Suppressor macrophage (primary cell): ENCODE measurements at regions not wholly inside any gene's neighbourhood (a gene's known extent, or its start where the extent isn't known, plus 50 kb on each side); places are given as distances from the start of the nearest gene placed in this dataset.
"Not testable (repeated sequence)": the region's sequence is repeated elsewhere in the genome, so short reads cannot be mapped to it uniquely, and the experiment has no call there.

Experiments used
- DNase-seq, 4 experiments: peaks; one replicate each; pipeline ENCODE4 v3.0.0-alpha.2; 2020 to 2022

DNA sequence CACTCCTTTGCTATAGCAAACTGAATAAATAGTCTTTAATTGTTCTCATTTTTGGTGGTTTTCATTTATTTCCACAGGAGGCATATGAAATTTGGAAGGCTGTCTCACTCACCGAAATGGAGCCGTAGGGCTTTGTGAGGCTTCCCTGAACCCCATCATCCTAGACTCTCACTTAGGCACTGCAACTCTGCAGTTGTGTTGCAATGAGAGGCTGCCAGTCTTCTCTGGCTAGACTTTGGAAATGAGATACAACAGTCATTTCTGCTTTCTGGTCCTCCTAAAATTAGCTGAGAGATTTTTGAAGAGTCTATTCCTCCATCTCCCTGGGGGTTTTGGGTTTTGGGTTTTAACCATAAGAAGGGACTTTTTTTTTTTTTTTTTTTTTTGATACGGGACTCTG lies 146.5 kb downstream of the SH3BGRL start:
- DNase-seq, result no peak

DNA sequence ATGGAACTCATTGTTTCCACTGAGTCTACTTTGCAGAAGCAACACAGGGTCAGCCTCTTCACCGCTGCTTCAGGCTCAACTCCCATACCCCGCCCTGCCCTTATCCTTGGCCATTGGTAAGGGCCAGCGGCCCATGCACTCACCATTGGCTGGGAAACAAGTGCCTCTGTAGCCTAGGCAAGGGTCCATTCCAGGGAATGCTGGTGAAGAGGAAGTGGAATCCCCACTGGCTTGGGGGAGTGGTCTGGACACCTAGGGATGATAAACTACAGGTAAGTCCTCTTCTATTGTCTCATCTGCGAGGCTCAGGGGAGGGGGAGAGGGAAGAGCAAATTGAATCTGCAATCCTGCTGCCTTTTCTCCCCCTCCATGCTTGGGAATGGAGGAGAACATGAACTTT lies 153.1 kb downstream of the SH3BGRL start:
- DNase-seq, result no peak

DNA sequence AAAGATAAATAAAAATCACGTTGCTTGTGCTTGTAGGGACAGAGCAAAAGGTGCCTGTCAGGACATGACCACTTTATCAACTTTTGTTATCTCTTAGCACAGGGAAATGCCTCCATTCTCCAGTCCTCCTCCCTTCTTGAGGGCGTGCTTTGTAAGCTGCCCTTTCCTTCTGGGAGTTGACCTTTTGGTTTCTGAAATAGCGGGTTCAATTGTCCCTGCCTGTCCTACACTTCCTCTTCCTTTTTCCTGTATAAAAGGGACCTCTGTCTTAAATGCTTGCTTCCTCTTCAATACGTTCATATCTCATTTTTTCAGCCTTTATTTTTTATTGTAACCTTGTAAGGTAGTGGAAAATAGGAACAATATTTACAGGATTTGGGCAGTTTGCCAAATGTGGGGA lies 153.5 kb downstream of the SH3BGRL start:
- peak in 2 of 4 experiments; percentile 32 to 38 for DNase-seq

DNA sequence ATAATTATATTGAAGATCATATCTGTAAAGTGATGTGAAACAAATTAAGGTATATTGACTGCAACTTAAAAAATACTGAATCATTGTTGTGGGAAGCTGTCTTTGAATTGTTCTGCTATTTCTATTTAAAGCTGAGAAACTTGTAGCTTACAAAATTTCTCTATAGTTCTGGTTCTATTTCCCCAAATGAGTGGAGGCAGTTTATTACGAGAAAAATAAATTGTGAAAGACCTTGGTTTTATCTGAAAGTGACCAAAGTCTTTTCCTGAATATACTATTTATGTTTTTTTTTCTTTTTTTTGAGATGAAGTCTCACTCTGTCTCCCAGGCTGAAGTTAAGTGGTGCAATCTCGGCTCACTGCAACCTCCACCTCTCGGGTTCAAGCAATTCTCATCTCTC lies 165.4 kb downstream of the SH3BGRL start:
- peak in 2 of 4 experiments; percentile 54 to 57 for DNase-seq

DNA sequence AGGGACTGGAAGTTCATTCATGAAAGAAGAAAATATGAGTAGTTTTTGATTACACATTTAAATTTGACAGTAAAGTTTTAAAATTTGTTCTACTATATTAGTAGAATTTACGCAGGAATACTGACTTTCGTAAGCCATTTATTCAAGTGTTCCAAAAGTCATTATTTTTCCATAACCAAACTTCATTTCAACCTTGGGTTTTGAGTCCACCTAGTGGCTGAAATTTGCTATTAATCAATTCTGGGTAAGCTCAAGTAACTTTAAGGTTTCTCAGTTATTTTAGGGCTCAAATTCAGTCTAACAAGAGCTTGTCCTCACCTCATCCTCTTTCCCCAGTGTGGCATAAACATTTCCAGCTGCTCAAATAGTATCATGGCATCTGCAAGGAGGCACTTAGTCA lies 175.4 kb downstream of the SH3BGRL start:
- DNase-seq, result peak in 3 of 4 experiments; percentile 20 to 52 (median 33)

DNA sequence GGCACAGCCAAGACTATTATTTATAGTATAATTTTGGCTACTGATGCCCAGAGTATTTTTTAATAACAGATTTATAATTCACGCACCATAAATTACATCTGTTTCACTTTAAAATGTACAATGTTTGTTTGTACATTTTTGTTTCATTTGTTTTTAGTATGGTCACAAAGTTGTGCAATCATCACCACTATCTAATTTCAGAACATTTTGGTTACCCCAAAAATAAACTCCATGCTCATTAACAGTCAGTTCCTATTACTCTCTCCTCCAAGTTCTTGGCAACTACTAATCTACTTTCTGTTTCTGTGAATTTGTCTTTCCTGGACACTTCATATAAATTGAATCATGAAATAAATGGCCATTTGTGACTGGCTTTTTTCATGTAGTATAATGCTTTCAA lies 176.7 kb downstream of the SH3BGRL start:
- DNase-seq, result no peak

DNA sequence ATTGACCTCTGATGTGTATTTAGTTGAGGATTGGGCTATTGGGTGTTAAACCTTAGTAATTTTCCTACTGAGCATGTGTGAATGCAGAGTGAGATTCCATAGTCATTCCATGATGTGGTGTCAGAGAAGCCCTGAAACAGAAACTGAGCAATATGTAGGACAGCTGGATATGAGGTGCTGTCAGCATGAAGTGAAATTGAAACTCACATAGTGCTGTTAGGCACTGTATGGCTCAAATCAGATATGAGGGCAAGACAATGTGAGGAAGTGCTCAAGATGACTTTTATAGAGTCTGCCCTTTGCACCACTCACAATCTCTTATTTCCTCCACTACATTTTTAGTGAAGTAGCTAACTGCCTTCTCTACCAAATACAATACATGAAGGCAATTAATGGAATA lies 188.3 kb downstream of the SH3BGRL start:
- peak in 1 of 4 experiments; percentile 9 for DNase-seq

DNA sequence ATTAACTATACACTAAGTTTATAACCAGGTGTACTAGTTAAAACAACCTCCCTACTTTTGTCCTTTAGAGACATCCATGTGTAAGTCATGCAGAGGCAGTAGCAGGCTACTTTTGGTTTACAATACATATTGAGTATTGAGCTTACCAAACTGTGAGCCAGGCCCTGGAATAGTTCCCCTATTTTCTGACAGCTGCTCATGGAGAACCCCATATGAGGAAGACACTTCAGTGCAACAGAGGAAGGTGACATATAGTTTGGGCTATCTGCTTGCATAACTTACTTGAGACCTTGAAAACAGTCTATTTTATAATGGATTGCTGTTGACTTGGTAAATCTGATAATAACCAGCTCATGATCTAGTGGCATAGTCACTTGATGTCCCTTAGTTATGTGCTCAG lies 190.5 kb downstream of the SH3BGRL start:
- peak; percentile 14 to 57 (median 44) for DNase-seq

DNA sequence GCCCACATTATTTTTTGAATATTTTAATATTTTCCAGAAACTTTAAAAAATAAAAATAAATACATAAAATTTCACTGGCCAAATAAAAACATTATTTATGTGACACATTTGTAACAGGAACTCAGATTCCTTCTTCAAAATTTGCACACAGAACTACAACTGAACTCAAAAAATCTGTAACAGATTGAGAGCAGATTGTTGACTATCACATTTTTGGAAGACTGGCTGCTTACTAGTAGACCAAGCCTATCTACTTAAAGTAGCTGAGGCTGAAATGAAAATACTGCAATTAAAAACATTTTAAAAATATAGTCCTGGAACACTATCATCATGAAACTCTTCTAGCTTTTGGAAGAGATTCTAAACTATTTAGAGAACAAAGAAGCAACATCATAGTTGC lies 203.9 kb downstream of the SH3BGRL start:
- no peak for DNase-seq

DNA sequence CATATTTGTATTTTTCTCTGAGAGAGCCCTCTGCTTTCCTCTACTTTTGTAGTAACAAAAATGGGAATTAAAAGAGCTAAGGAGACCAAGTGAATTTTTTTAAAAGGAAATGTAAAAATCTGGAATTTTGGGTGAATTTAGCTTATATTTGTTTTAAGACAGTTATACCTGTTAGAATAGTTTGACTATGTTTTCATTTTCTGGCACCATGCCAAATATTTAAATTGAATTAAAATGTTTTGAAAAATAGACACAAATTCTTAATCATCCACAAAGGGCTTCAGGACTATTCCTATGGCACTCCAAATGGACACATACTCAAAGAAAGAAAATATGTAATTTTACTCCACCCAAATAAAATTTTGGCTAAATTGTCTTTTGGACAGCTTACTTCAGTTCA lies 209.6 kb downstream of the SH3BGRL start:
- no peak for DNase-seq

DNA sequence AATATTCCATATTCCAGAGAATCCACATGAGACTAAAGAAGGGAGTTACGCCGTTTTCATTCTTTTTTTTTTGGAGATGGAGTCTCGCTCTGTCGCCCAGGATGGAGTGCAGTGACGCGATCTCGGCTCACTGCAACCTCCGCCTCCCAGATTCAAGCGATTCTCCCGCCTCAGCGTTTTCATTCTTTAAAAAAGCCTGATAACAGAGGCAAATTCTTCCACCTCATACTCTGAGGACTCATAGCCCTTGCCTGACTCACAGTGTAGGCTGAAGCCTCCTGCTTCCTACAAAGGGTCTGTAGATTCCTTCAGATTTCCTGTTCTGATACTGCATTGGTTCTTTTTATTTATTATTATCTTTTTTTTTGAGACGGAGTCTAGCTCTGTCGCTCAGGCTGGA lies 210.5 kb downstream of the SH3BGRL start:
- no peak for DNase-seq

DNA sequence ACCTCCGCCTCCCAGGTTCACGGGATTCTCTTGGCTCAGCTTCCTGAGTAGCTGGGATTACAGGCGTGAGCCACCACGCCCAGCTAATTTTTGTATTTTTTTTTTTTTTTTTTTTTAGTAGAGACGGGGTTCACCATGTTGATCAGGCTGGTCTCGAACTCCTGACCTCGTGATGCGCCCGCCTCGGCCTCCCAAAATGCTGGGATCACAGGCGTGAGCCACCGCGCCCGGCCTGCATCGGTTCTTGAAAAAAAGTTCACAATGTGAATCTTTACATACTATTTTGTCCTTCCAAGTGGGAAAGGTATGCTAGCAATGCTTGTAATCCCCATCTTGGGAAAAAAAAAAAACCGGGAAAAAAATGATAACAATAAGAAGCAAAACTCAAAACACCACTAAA lies 211.0 kb downstream of the SH3BGRL start:
- not testable (repeated sequence) for DNase-seq

DNA sequence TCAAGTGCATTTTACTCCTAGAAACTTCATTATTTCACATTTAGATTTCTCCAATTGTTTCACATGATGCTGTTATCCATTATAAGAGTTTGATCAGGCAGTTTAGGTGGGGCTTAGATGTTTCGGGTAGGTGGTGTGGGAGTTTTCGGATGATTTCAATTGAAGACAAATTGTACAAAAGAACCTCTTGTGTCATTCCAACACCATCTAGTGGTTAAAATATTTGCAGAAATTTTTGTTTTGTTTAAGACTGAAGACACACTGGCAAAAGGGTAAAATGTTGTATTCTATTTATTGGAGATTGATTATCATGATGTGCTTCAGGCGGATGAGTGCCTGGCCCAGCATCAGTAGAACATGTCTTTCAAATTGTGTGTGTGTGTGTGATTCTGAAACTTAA lies 212.7 kb downstream of the SH3BGRL start:
- DNase-seq, result peak in 2 of 4 experiments; percentile 0 to 12
